Epithelial cell of esophagus (primary cell): ENCODE measurements at regions not wholly inside any gene's neighbourhood (a gene's known extent, or its start where the extent isn't known, plus 50 kb on each side); places are given as distances from the start of the nearest gene placed in this dataset.
A peak's percentile ranks its signal among the peaks of the same experiment; 100 is the strongest.
"Not testable (repeated sequence)": the region's sequence is repeated elsewhere in the genome, so short reads cannot be mapped to it uniquely, and the experiment has no call there.

ENCODE experiments used
- DNase-seq: peaks from one replicate; pipeline ENCODE4 v3.0.0; 2010; ENCODE audit warnings: low read depth
- H3K4me3 ChIP-seq: 2 replicates; pipeline ENCODE4 v1.5.1; 2011; ENCODE audit warnings: mild to moderate bottlenecking, low read length, control low read depth
- TF ChIP-seq, protein P1 (sequence below): IDR thresholded peaks from 2 replicates; pipeline ENCODE4 v1.5.1; 2011; ENCODE audit warnings: low read depth, mild to moderate bottlenecking, low read length, control low read depth, inconsistent platforms; ENCODE audit not compliant: insufficient read depth; ENCODE audit errors: missing control alignments

- TF ChIP-seq, protein P1, sequence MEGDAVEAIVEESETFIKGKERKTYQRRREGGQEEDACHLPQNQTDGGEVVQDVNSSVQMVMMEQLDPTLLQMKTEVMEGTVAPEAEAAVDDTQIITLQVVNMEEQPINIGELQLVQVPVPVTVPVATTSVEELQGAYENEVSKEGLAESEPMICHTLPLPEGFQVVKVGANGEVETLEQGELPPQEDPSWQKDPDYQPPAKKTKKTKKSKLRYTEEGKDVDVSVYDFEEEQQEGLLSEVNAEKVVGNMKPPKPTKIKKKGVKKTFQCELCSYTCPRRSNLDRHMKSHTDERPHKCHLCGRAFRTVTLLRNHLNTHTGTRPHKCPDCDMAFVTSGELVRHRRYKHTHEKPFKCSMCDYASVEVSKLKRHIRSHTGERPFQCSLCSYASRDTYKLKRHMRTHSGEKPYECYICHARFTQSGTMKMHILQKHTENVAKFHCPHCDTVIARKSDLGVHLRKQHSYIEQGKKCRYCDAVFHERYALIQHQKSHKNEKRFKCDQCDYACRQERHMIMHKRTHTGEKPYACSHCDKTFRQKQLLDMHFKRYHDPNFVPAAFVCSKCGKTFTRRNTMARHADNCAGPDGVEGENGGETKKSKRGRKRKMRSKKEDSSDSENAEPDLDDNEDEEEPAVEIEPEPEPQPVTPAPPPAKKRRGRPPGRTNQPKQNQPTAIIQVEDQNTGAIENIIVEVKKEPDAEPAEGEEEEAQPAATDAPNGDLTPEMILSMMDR: no peak
- H3K4me3 ChIP-seq: no peak overlapping the region
- DNase-seq: peak; percentile 39
These were observed 295.7 kb downstream of the SOX2 start for GRCh38 chr3:182007441-182007840.

DNA sequence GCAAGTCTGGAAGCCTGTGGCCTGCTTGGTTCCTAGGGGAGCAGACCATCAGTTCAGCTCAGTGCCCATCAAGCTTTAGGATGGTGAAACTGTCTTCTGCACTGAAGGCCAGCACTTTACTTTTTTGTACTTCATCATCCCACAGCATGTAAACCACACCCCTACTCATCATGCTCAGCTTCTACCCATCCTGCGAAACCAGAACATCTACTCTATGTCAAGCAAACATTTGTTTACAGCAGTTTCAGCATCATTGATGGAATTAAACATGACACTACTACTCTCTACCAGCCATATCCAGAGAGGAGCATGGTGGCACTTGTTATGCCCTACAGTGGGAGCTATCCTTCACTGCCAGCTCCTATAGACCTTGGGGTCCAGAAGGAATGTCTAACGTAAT lies 306.6 kb downstream of the SOX2 start:
- no peak overlapping the region for H3K4me3 ChIP-seq
- peak; percentile 55 for DNase-seq
- TF ChIP-seq, protein P1: no peak

DNA sequence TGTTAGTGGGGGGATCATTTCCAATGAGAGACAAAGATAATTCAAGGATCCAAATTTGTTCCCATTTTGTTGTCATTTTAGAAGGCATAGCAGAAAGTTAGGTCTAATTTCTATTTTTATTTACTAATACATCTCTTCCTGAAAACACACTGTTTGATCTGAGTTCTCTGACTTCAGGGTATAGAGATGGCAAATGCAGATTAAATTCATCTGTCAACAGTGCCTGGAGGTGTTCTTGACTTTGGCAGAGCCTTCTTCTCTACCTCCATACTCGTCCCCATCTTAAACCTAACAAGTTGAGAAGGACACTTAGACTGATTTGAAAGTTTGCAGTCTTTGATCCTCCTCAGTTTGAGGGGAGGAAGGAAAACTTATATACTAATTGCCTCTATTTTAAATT lies 308.2 kb downstream of the SOX2 start:
- DNase-seq: no peak
- no peak overlapping the region for H3K4me3 ChIP-seq
- TF ChIP-seq, protein P1: no peak

DNA sequence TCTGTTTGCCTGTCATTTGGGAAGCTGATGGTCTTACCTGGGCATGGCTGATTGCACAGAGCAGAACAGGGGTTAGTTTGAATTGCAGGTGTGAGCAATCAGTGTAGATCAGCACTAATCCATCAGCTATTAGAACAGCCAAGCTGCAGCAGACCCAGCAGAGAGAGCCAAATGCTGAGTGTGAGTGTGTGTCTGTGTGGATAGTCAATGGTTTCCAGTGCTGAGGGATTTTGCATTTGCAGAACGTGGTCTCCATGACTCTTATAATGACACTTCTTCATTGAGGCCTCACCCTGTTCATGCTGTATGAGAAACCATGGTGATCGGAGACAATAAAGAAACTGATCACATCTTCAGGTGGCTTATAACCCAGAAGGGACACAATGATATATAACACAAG lies 312.1 kb downstream of the SOX2 start:
- no peak overlapping the region for H3K4me3 ChIP-seq
- no peak for DNase-seq
- TF ChIP-seq, protein P1: no peak

DNA sequence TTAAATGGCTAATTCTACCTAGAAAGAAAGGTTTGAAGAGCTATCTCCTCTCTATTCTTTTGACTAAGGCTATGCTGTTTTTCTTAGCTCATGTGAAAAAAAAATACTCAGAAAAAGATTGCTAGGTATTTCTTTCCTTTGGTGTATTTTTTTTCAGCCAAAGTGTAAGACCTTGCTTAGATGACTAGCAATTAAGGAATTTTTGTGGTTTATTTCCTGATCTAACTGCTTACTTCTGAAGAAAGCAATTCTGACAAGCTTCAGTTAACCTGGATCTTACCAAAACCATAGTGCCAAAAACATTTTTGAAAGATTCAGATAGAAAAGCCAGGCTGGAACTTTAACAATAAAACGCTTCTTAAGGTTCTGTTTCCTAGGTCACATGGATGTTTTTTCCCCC lies 315.6 kb downstream of the SOX2 start:
- TF ChIP-seq, protein P1: no peak
- no peak overlapping the region for H3K4me3 ChIP-seq
- peak; percentile 56 for DNase-seq

GRCh38 chr3:182028081-182028480 lies 316.4 kb downstream of the SOX2 start:
- no peak for DNase-seq
- no peak overlapping the region for H3K4me3 ChIP-seq
- TF ChIP-seq, protein P1: no peak

GRCh38 chr3:182034231-182034630 lies 322.5 kb downstream of the SOX2 start:
- DNase-seq, H3K4me3 ChIP-seq: not testable (repeated sequence)

DNA sequence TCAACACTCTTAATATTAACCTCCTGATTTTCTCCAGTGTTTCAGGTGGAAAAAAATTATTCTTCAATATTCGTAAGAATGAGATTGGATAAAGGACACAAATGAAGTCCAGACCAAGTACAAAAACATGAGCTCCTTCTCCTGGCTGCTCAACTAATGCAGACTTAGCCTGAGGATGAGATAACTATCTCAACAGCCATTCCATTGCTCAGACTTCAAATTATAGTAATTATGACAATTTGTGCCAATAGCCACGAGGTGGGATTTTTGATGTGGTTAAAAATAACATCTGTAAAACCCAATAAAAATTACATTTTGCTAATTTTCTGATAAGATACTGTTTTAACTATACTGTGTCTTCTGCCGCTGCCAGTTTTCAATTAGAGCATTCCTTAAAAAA lies 323.6 kb downstream of the SOX2 start:
- no peak for DNase-seq
- no peak overlapping the region for H3K4me3 ChIP-seq
- TF ChIP-seq, protein P1: no peak
